Epithelial cell of proximal tubule (primary cell): ENCODE measurements at regions not wholly inside any gene's neighbourhood (a gene's known extent, or its start where the extent isn't known, plus 50 kb on each side); places are given as distances from the start of the nearest gene placed in this dataset.

Experiments
- DNase-seq: peaks from one replicate; pipeline ENCODE4 v3.0.0-alpha.2; 2011; ENCODE audit warnings: low read depth
- H3K4me3 ChIP-seq: 2 replicates; pipeline ENCODE4 v1.5.1; 2011; ENCODE audit warnings: low read depth, mild to moderate bottlenecking, low read length
- TF ChIP-seq, protein P1 (sequence below): conservative IDR thresholded peaks from 2 replicates; pipeline ENCODE4 v1.5.1; 2012; ENCODE audit warnings: low read depth, mild to moderate bottlenecking, low read length

DNA sequence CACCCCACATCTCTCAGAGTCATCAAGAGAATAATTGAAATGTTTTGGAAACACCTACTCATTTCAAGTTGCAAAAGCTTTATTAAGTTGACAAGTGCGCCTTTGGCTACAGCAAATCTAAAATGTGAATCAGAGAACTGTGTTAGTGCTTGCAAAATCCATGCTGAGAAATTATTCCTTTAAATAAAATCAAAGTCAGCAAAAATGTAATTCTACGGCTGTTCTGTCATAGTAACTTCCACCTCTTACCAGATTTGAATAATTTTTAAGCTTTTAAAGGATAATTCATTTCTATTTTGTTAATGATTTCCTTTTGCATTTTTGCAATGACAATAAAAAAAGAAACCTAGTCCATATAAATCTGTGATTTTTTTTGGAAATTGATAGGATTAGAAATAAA lies 1779.1 kb downstream of the STIM2 start:
- no peak for DNase-seq
- TF ChIP-seq, protein P1, sequence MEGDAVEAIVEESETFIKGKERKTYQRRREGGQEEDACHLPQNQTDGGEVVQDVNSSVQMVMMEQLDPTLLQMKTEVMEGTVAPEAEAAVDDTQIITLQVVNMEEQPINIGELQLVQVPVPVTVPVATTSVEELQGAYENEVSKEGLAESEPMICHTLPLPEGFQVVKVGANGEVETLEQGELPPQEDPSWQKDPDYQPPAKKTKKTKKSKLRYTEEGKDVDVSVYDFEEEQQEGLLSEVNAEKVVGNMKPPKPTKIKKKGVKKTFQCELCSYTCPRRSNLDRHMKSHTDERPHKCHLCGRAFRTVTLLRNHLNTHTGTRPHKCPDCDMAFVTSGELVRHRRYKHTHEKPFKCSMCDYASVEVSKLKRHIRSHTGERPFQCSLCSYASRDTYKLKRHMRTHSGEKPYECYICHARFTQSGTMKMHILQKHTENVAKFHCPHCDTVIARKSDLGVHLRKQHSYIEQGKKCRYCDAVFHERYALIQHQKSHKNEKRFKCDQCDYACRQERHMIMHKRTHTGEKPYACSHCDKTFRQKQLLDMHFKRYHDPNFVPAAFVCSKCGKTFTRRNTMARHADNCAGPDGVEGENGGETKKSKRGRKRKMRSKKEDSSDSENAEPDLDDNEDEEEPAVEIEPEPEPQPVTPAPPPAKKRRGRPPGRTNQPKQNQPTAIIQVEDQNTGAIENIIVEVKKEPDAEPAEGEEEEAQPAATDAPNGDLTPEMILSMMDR: no peak
- no peak overlapping the region for H3K4me3 ChIP-seq

DNA sequence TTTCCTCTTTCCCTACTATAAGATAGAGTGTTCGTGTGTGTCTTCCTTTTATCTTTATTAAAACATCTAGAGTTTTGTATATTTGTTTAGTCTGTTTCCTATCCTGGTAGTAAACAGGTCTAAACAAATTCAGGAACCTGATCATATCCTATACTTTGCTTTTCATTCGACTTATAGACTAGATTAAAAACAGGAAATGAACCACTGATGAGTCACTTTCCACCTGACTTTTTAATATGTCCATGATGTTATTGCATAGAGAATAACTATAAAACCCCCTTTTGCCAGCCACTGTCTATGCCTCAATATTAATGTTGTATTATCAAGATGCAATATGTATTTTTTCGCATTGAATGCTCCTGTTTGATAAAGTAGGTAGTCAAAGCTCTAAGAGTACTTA lies 1794.0 kb downstream of the STIM2 start:
- no peak overlapping the region for H3K4me3 ChIP-seq
- DNase-seq: no peak
- TF ChIP-seq, protein P1: no peak

DNA sequence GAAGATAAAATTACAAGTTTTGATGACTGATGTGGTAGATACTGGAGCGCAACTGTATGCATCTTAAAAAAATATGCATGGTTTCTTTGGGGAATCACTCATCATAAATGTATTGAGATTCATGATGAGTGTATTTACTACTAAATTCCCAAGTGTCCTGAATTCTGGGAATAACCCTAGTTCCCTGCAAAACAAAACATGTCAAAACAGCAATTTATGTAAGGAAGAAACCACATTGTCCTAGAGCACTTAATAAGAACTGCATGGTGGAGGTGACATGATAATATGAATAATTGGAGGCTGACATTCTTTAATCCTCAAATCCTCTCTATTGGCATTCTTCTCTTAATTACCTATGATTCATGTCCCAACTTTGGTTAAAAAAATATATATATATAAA lies 1804.7 kb downstream of the STIM2 start:
- DNase-seq: no peak
- no peak overlapping the region for H3K4me3 ChIP-seq
- TF ChIP-seq, protein P1: no peak

DNA sequence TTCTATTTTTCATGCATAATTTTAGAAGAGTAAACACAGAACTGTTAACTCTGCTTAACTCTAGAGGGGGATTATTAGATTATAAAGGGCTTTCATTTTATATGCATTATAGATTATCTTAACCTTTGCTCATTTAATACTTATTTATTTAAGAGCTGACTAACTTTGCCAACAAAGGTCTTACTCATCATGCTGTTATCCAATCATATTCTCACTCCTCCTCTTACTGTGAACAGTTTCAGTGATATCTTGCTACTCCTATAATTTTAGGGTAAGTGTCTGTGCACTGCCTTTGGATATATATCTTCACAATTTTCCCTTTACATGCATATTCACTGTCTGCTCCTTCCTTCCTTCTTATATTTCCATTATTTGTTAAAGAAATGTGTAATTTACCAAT lies 1814.9 kb downstream of the STIM2 start:
- no peak for DNase-seq
- TF ChIP-seq, protein P1: no peak
- no peak overlapping the region for H3K4me3 ChIP-seq

DNA sequence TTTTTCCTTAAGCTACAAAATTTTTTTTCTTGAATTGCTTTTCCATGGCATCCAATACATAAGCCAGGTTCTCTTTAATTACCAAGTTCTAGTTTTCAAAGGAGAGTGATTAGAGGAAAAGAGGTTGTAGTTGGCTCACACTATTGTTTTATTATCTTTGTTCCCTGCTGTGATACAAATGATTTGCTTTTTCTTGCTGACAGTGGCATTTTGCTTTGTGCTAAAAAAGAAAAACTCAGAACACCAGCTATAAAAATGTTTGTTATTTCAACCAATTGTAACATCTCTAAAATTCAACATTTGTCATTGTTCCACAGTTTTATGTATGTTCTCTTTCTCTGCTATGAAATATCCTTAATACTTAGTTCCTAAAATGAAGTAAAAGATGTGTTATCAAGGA lies 1817.2 kb downstream of the STIM2 start:
- TF ChIP-seq, protein P1: no peak
- DNase-seq: no peak
- no peak overlapping the region for H3K4me3 ChIP-seq

DNA sequence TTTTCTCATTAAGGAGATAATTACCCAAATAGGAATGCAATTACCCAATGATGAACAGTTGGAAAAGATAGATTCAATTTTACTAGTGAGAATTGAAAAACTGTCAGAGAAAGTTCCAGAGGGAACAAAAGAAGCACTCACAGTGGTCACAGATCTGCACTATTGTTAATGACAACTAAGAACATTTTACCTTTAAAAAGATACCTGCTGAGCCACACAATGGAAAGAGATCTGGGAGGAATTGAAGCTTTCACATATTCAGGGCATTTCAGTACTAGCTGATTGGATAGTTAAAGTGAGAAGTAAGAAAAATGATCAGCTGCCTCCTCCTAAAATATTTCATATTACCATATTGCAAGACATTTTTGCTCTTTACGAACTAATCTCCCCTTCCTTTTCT lies 1822.2 kb downstream of the STIM2 start:
- no peak for DNase-seq
- TF ChIP-seq, protein P1: no peak

DNA sequence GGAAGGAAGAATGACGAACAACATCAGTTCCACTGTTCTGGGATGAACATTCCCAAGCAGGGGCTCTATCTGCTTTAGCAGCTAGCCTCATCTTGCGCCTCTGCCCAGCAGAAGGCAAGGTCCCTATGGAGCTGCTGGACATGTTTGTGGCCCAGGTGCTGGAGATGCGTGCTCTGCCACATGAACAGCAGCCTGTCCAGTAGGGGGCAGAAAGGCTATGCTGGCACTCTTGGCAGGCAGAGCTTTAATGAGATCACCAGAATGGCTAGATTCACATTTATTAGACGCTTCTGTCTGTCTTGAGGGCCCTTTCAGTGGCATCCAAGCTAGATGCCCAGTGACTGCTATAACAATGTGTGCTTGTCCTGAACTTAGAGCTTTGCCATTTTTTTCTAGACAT lies 1826.0 kb downstream of the STIM2 start:
- DNase-seq: no peak
- TF ChIP-seq, protein P1: peak; percentile 58
- no peak overlapping the region for H3K4me3 ChIP-seq

More for the DNA sequence above, 1822.2 kb downstream of the STIM2 start:
- no peak overlapping the region for H3K4me3 ChIP-seq
